HG02623 (cell line): ENCODE measurements at regions not wholly inside any gene's neighbourhood (a gene's known extent, or its start where the extent isn't known, plus 50 kb on each side); places are given as distances from the start of the nearest gene placed in this dataset.

ENCODE experiments used
- ATAC-seq: cut with Tn5 transposase; IDR thresholded peaks from one replicate; pipeline ENCODE4 v1.9.1; 2021; ENCODE audit warnings: moderate library complexity; ENCODE audit not compliant: unreplicated experiment

DNA sequence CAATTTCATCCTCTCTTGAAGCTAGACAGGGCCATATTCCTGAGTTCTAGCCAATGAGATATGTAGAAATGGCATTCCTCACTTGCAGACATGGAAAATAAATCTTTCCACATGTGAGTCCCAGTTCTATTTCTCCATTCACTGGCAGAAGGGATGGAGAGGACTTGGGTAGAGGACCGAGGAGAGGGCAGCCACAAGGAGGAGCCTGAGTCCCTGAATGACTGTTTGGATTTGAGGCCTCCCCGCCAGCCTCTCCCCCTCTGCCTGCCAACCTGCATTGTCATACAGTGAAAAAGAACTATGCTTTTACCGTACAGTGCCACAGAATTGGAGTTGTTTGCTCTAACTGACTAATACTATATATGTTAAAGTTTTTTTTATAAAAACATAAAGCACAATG lies 583.0 kb upstream of the WWC1 start:
- no peak for ATAC-seq

DNA sequence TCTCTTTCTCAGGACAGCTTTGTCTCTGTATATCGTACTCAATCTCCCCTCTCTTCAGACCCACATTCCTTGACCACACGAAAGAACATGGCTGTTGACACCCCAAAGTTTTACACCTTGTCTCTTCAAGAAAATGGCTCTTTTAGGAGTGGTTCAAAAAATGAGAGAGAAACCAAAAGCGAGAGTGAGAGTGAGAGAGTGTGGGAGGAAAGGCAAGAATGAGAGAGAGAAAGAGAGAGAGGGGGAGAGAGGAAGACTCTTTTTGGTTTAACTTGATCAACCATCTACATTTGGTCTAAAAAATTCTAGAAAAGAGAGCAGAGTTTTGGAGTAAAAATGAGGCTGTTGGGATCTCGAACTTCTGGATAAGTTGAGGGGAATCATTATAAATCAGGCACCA lies 581.8 kb upstream of the WWC1 start:
- ATAC-seq, result peak; percentile 59

DNA sequence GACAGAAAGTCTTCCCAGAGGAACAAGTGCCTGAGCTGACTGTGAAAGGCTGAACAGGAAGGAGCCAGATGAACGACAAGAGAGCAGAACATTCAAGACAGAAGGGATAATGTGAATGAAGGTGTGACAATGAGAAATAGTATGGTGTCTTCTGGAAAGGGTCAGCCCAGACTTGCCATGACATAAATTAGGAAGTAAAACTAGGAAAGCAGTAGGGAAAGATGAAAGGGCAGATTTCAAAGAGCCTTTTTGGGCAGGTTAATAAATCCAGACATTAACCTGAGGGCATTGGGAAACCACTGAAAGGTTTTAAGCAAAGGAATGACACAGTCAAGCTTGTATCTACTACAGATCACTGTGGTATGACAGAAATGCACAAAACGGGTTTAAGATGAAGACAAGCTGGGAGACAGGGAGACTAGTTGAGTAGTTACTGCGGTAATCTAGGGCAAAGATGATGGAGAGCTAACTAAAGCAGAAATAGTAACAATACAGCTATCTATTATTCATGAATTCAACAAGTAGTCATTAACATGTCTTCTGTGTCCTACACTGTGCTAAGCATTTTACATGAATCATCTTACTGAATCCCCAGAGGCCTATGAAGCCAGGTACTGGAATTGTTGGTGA lies 580.9 kb upstream of the WWC1 start:
- ATAC-seq, result no peak

DNA sequence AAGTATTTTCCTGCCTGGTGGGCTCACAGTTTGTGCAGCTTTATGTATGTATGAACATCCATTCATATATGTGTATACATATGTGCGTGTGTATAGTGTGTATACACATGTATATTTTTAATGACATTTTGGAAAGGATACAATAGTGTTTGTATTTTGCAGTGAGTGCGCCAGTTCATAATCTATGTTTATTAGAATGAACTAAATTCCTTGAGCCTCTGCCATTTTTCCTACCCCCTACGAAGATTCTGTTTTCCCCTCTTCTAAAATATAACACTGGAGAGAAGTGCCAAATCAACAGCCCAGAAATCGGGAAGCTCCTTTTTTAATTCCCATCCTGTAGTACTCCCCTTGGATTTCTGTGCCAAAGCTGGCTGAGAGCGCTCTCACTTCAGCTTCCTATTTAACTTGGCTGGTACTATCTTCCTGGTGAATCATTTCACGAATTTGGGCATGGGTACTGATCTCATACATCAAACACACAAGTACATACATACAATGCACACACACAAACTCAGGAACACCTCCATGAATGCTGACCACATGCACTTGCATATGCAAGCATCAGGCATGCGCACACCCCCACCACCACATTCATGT lies 578.4 kb upstream of the WWC1 start:
- no peak for ATAC-seq

DNA sequence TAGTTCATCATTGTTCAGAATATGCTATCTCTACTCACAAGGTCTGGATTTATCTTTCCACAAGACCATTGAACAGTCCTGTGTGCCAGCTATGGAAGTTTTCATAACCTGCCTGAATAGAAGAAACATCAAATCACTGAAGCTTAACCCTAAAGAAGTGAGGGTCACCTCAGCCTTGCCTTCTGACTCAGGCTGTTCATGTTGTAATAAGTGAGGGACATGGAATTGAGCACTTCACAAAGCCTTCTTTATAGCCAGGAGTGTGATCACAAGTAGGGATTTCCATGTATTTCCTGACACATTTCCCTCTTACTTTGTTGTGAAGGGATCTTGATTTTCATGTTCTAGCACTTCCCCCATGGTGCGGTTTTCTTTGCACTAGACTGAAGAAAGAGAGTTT lies 577.5 kb upstream of the WWC1 start:
- ATAC-seq, result no peak

DNA sequence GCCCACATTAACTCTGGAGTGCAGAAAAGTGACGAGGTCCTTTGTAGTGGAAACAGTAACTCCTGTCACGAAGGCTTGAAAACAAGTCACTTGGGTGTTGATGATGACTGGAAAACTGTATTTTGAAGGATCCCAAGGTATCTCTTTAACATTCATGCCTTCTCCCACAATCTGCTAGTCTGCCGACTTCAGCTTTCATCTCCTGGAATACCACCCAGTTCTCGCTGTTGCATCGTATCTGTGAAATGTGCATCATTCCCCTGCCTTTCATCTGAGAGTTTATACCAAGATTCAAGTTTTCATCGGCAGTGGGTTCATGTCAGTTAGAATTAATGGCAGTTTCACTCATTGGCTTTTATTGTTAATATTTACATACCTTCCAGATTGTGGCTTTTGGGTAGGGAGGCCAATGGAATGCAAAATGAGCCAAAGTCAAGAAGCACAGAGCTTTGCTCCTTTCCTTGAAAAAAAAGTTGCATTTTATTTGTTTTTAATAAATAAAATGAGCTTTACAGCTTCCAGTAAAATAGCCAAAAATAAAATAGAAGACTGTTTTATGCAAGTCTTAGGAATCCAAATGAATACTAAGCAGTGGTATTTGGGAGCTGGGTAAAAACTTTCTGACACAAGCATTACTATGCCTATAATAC lies 575.2 kb upstream of the WWC1 start:
- no peak for ATAC-seq

DNA sequence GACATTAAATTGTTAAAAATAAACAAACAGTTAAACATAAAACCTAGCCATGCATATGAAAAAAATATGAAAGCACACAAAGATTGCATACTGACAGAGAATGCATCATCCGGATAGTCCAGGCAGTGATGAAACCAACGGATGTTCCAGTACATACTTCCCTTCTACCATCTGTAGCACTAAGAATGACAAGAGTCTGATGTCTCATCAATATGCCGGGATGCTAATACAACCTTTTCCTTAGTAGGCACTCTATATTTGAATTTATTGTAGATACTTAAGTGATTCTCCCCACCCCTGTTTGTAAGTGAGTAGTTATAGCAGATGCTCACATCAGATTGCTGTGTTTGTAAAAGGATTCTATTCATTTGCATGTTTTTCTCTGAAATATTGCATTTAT lies 571.2 kb upstream of the WWC1 start:
- ATAC-seq, result no peak

DNA sequence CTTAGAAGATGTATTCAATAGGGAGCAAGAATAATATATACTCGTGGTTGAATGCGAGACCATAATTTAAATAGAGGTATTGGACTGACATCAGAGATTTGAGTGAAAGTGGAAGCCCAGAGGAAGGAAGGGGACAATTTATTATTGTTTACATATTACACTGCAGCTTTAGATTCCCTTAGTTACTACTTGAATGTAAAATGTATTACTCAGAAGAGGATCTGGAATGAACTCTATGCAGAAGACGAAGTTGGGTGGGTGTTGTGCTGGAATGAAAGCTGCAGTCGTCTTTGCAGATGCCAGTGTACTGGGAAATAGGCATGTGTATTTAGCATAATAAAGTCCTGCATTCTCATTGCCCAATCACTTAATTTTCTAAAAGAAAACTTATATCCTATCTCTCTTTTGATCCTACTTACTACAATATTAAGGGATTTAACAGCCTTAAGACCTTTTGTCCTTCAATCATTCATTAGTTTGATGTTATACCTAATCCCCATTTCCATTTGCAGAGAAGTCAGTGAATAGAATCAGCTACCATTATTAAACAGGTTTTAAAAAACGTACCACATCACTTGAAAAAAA lies 570.7 kb upstream of the WWC1 start:
- ATAC-seq, result no peak

DNA sequence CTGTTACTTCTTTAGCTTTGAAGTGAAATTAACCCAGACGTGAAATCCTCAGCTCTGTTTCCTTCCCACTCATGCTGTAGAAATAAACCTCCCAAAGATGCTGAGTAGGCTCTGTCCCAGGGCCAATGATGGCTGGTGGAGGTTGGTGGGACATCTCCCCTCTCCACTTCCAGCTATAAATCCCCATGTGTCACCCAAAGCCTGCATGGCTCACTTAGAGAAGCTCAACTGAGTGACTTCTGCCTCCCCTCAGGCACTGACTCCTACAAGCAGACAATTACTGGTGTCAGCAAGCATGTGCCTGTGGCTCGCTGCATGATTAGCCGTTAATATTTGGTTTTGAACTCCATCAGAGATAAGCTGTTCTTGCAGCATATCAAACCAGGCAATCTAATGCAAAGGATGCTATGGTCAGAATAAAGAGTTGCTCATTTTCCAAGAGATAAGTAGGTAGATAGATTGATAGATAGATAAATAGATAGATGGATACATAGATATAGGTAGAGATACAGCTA lies 569.5 kb upstream of the WWC1 start:
- ATAC-seq, result no peak

DNA sequence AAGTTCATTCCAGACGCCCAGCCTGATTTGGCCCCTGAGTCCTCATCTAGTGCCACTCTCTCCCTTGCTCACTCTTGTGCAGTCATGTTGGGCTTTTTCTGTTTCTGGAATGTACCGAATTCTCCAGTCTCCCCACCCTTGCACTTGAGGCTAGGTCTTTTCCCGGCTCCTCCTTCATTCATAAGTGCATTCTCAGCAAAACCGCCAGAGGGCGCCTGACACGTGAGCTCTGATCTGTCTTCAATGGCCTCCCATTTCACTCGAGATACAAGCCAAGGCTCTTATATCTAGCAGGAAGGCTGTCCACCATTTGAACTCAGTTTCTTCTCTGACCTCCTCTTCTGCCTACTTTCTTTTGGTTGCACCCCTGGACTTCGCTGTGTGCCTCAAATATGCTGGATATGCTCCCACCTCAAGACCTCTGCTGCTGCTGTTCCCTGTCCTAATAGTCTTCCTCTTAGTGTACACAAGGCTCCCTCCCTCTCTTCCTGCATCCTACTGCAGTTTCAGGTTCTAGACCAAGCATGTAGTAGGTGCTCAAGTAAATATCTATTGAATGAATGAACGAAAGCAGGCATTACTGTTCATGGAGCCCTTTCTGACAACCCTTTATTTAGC lies 568.1 kb upstream of the WWC1 start:
- peak; percentile 97 for ATAC-seq

DNA sequence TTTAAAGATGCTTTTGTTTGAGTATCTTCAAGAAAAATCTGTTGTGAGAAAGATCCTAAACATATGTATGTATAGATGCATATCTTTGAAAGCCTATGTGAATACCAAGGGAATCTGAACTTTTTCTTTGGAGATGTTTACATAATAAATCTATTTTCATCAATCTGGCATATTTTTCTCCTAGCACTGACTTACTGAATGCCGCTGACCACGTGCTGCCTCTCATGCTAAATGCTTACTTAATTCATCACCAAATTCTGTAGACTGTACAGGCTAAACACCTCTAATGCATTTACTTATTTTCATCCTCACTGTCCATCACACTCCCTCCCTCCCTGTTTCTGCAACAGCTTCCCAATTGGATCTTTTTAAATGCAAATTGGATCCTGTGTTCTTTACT lies 566.2 kb upstream of the WWC1 start:
- no peak for ATAC-seq

DNA sequence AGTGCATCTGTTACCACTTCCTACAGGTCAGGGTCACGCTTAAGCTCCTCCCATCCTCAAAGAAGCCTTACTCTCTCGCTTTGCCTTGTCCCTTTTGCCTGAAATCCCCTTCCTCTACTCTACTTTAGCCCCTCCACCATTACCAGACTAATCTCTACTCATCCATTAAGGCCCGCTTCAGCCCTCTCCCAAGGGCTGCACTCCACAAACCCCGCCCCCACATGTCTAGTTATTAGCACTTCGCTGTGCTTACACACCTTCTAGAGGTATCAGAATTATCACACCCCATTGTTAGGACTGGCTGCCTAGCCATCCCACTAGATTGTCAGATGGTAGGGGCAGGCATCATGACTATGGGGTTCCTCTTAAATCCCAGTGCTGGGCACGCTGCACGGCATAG lies 565.7 kb upstream of the WWC1 start:
- ATAC-seq, result no peak

DNA sequence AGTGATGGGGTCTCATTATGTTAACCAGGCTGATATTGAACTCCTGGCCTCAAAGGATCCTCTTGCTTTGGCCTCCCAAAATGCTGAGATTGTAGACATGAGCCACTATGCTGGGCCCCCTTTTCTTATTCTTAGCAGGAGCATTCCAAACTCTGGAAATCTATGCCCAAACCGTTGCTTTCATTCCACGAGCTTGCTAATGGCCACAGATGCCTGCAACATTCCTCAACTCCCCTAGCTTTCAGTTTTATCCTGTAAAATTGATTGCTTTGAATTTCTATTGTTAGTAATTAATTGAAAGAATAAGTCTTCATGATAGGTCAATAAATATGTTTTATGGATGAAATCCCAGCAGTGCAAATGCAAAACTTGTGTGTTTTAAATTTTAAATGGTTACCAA lies 564.8 kb upstream of the WWC1 start:
- ATAC-seq, result no peak

DNA sequence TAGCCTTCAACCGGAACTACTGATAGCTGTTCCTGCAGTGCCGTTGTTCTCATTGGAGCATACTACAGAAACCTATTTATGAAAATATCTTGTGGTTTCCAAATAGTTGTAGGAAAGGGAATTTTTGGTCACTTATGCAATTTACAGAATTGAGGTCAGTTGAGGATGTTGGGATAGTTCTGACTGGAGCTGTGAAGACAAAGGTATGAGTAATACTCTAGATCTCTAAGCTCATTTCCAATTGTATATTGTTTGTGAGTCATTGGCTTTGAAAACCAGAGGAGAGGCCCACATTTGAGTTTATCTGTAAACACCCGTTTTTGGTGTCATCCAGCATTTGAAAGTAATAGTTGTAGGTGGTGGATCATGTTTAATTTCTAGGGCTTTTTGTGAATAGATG lies 561.3 kb upstream of the WWC1 start:
- no peak for ATAC-seq

DNA sequence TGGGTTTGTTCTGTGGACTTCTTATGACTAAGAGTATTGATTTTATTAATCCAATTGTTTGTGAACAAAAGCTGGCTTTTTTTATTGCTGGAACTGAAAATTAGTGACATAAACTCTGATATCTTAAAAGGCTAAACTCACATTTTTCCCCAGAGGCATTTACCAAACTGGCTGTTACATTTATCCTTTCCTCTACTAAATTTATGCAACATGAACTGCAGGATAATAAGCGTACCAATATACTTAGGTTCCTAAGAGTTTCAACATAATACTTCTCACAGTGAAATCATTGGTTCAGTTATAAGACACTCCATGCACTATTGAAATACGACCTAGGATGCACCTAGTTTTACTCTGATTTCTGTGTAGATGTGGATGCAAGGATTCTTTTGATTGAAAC lies 560.8 kb upstream of the WWC1 start:
- ATAC-seq, result no peak

DNA sequence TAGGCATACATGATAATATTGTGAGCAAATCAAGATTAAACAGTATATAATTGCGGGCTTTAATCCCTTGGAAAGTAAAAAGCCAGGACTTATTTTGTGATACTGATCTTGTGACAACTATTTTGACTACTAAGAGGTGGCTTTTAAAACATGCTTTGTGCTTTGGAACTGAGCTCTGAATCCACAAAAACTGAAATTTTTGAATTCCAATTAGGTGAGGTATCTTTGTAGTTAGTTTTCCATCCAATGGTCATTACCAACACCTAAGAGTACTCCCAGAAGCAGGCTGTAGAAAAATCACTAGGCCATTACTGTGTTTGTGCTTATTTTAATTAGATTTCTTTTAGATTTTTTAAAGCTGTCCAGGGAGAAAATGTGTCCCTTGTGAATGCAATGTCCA lies 559.5 kb upstream of the WWC1 start:
- ATAC-seq, result no peak

DNA sequence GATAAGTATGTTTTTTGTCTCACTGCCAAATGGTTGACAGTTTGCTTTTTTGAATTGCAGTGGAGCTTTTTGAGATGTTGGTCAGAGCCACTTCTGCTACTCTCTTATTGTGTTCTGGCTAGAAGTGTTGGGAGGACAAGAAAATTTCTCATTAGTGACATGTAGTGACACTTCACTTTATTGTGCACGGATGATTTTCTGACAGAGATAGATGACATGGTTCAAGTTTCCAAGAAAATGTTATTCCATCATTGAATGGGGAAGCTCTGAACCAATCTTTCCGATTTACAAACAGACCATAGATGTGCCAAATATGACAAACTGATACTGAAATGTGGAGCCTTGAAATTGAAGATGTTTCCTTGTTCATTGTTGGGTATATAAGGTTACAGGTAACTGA lies 558.9 kb upstream of the WWC1 start:
- no peak for ATAC-seq

DNA sequence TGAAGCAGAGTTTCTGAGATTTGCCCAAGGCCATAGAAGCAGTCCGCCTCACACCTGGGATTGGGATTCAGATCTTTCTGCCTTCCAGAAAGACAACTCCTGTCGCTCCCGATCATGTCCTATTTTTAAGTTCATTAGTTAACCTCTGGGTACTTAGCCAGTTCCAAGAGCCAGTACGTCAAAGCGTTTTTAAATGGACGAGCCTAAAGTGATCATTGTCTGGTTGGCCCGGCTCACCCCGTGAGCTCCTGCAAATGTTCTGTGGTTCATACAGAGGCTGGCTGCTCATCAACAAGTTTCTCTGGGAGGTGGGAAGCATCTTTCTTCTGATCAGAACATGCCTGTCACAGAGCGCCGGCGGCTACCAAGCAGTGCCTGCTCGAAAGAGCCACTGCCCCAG lies 554.5 kb upstream of the WWC1 start:
- no peak for ATAC-seq

DNA sequence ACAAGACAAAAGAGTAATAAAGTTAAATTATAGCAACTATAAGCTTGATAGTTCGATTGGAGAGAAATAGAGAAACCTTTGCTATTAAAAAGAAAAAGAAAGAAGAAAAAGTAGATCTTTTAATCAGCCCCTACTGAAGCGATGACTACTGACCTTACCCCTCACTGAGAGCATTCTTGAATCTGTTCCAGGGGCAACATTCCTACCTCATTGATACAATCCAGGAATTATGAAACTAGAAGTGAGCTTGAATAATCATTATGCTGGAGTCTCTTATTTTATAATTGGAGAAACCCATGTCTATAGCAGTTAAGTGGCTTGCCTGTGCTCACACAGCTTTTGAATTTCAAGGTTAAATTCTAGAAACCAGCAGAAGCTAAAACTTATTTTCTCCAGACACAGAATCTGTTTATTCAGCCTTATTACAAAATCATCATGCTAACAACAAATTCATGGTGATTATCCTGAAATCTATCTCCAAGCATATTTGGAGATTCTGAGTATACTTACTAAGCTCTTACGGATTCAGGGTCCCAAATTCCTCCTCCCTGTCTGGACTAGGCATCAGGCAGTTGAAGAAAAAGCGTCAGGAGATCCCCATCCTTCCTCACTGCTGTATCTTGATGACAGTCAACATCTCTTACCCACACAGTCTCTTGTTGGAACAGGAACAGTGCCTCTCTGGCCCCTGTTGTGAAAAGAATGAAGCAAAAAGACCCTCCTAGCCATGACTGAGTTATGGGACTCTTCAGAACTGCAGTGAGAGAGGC lies 547.6 kb upstream of the WWC1 start:
- no peak for ATAC-seq

DNA sequence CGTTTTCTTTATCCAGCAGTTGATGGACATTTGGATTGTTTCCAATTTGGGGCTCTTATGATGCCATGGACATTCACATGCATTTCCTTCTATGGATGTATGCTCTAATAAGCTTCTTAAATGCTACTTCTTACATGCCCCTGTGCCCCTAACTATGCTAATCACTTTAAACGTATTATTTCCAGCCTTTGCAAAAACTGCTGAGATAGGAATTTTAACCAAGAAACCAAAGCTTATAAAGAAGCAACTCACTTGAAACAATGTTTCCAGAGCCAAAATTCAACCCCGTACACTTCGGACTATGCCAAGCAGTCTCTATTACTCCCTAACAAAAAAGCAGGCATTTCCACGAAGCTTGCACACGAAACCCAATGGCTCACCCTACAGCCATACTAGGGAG lies 545.6 kb upstream of the WWC1 start:
- ATAC-seq, result no peak

DNA sequence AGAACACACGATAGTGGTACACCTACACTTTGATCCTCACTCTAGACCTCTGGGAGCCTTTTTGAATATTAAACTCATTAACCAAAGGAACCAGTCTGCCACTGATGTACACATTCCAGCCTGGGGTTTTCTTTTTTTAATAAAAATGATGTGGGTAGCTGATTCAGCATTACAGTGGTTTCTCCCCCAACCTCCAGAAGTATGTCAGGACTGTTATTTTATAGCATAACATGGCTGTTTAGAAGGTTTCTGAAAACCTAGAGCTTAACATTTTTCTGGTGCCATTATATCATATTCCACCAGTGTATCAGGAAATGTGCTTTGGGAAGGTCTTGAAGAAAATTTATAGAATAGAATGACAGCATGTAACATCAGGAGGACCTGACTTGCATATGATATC lies 540.9 kb upstream of the WWC1 start:
- no peak for ATAC-seq
